Upper lobe of right lung (tissue), 1 donor: ENCODE measurements at regions not wholly inside any gene's neighbourhood (a gene's known extent, or its start where the extent isn't known, plus 50 kb on each side); places are given as distances from the start of the nearest gene placed in this dataset.

ENCODE experiments used
- ATAC-seq: fragments of 200-7000 bp; cut with Tn5 transposase; one replicate; pipeline ENCODE4 v1.9.1; 2020; ENCODE audit warnings: mild to moderate bottlenecking, moderate library complexity
- DNase-seq: peaks from one replicate; pipeline ENCODE4 v3.0.0-alpha.2; 2020
- H3K27ac ChIP-seq: fragments of 200-600 bp; one replicate; pipeline ENCODE4 v1.8.0; 2022
- H3K27me3 ChIP-seq: fragments of 200-600 bp; one replicate; pipeline ENCODE4 v1.8.0; 2022; ENCODE audit warnings: mild to moderate bottlenecking
- H3K36me3 ChIP-seq: fragments of 200-600 bp; one replicate; pipeline ENCODE4 v1.8.0; 2022
- H3K4me1 ChIP-seq: fragments of 200-600 bp; one replicate; pipeline ENCODE4 v1.8.0; 2022
- H3K4me3 ChIP-seq: fragments of 200-600 bp; one replicate; pipeline ENCODE4 v1.8.0; 2022; ENCODE audit warnings: mild to moderate bottlenecking
- H3K9me3 ChIP-seq: fragments of 200-600 bp; one replicate; pipeline ENCODE4 v1.8.0; 2022
- intact Hi-C: fragments of 100-400 bp; cut with DNase I; formaldehyde crosslinking; loops from one replicate; pipeline ENCODE4 v1.11.0; 2022
- TF ChIP-seq, protein P1 (sequence below): fragments of 200-600 bp; IDR thresholded peaks from one replicate; pipeline ENCODE4 v1.8.0; 2022; ENCODE audit warnings: antibody characterized with exemption
- donor health status: DM: no; HTN: yes; CAD: no; lungs with severe emphysema.

DNA sequence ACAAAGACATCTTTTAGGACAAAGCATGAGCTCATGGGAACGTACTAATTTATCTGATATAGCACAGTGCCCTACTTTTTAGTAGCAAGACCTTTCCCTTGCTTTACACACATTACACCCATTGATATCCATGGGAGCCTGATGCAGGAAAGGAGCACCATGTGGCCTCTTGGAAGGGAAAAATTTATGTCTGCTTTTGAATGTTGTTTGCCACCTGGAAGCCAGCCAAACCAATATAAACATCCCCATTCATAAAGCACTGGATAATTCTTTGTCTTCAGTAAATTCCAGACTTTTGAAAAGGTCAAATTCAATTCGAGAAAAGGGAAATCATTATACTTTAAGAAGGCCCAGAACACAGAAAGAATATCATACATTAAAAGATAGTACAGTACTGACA is 152.3 kb upstream of the BEND6 start:
- H3K4me3 ChIP-seq: no peak overlapping the region
- no peaks in the 10 kb centered on the region for H3K27me3 ChIP-seq
- H3K36me3 ChIP-seq: no peaks in the 10 kb centered on the region
- ATAC-seq (no peak), DNase-seq (no peak)
- intact Hi-C loops: no loop called here
- H3K27ac ChIP-seq: no peak overlapping the region
- no peaks in the 10 kb centered on the region for H3K4me1 ChIP-seq
- TF ChIP-seq, protein P1, sequence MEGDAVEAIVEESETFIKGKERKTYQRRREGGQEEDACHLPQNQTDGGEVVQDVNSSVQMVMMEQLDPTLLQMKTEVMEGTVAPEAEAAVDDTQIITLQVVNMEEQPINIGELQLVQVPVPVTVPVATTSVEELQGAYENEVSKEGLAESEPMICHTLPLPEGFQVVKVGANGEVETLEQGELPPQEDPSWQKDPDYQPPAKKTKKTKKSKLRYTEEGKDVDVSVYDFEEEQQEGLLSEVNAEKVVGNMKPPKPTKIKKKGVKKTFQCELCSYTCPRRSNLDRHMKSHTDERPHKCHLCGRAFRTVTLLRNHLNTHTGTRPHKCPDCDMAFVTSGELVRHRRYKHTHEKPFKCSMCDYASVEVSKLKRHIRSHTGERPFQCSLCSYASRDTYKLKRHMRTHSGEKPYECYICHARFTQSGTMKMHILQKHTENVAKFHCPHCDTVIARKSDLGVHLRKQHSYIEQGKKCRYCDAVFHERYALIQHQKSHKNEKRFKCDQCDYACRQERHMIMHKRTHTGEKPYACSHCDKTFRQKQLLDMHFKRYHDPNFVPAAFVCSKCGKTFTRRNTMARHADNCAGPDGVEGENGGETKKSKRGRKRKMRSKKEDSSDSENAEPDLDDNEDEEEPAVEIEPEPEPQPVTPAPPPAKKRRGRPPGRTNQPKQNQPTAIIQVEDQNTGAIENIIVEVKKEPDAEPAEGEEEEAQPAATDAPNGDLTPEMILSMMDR: no peak
- H3K9me3 ChIP-seq: no peaks in the 10 kb centered on the region

DNA sequence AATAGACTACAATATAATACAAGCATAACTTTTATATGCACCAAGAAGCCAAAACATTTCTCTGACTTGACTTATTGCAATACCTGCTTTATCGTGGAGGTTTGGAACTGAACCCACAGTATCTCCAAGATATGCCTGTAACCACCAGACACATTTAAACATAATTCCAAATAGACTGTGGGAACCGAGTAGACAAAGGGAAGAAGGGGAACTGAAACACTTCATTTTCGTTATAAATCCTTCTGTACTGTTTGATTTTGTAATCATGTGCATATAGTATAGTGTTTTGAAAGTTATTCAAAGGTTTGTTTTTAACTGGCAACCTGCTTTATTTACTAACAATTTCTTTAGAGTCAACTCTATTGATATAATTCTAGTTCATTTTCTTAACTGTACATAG is 154.9 kb upstream of the BEND6 start:
- TF ChIP-seq, protein P1: no peak
- no peak overlapping the region for H3K4me3 ChIP-seq
- H3K4me1 ChIP-seq: no peaks in the 10 kb centered on the region
- no peaks in the 10 kb centered on the region for H3K36me3 ChIP-seq
- intact Hi-C loops: no loop called here
- H3K27me3 ChIP-seq: no peaks in the 10 kb centered on the region
- H3K9me3 ChIP-seq: no peaks in the 10 kb centered on the region
- H3K27ac ChIP-seq: no peak overlapping the region
- DNase-seq (no peak), ATAC-seq (peak; percentile 31)

DNA sequence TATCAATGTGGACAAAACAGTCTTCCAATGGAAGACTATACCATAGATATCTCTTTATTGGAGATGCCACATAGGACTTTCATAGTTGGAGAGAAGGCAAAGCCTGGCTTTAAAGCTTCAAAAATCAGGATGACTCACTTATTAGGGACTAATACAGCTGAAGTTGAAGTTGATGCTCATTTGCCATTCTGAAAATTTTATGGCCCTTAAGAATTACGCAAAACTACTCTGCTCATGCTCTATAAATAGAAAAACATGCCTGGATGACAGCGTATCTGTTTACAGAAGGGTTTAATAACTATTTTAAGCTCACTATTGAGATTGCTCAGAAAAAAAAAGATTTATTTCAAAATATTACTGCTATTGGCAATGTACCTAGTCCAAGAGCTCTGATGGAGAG is 155.5 kb upstream of the DST start:
- Histone ChIP-seq H3K4me1 (no peaks in the 10 kb centered on the region), H3K36me3 (no peaks in the 10 kb centered on the region), H3K27me3 (no peaks in the 10 kb centered on the region), H3K9me3 (no peaks in the 10 kb centered on the region), H3K27ac (no peak overlapping the region), H3K4me3 (no peak overlapping the region)
- TF ChIP-seq, protein P1: no peak
- no peak for ATAC-seq
- DNase-seq: no peak
- intact Hi-C loops: no loop called here

DNA sequence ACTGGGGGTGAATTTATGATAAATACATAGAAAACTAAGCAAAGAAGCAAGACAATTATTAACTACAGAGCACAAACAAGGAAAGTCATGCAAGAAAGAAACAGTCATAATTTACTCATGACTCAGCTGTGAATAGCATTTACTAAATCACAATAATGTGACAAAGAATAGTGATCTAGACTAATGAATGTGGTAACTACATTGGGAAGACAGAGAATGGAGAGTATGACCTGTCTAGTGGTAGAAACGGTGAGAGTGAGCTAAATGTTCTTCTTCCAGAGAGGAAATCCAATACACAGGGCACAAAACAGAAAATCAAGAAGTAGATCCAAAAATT is 153.5 kb upstream of the DST start:
- DNase-seq: no peak
- H3K36me3 ChIP-seq: no peaks in the 10 kb centered on the region
- H3K4me3 ChIP-seq: no peak overlapping the region
- intact Hi-C loops: no loop called here
- ATAC-seq: no peak
- TF ChIP-seq, protein P1: no peak
- no peaks in the 10 kb centered on the region for H3K4me1 ChIP-seq
- no peaks in the 10 kb centered on the region for H3K9me3 ChIP-seq
- no peaks in the 10 kb centered on the region for H3K27me3 ChIP-seq
- no peak overlapping the region for H3K27ac ChIP-seq

DNA sequence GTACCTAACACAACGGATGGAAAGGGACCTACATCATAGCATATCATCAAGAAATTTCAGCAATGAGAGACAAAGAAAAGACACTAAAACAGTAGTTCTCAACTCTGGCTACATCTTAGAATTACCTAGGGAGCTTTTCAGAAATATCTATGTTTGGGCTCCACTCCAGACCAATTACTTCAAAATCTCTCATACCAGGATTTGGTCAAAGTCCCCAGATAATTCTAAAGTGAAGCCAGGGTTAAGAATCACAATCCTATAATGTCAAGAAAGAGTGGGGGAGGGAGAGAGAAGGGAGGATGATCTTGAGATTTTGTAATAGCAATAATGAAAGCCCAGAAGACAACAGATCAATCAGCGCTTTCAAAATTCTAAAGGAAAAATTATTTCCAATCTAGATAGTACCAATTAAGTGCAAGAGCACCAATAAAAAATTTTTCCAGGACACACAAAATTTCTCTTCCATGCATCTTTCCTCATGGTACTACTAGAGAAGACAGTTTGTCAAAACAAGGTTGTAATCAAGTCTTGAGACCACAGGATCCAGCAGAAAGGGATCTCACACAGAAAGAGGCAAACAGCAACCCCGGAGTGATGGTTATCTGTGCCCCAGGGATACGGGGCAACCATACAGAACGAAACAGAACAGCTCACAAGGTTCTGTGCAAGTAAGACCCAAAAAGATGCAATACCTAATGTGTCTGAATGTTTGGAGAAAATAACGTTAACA is 152.9 kb upstream of the DST start:
- Histone ChIP-seq H3K27me3 (no peaks in the 10 kb centered on the region), H3K9me3 (no peaks in the 10 kb centered on the region), H3K36me3 (no peaks in the 10 kb centered on the region), H3K4me1 (peaks cover 4% of the 10 kb centered on the region), H3K4me3 (no peak overlapping the region), H3K27ac (no peak overlapping the region)
- ATAC-seq: no peak
- TF ChIP-seq, protein P1: no peak
- no peak for DNase-seq
- intact Hi-C loops: no loop called here

DNA sequence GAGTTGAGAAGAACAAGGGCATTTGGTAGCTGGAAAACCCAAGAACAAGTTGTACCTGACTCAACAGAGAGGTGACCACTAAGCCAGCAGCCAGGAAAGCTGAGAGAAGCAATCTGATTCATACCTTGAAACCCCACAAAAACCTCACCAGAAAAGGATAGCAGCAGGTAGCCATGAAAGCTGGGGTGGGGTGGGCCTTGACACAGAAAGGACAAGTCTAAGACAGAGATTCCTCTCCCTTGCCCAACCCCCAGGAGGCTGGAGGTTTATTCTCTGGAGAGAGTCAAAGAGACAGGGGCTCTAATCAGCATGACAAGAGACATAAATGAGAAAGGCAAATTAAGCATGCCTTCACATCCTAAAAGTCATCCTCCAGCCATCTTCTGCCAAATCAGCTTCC is 151.7 kb upstream of the DST start:
- no peak overlapping the region for H3K4me3 ChIP-seq
- no peaks in the 10 kb centered on the region for H3K27me3 ChIP-seq
- H3K36me3 ChIP-seq: no peaks in the 10 kb centered on the region
- H3K4me1 ChIP-seq: peaks cover 5% of the 10 kb centered on the region
- ATAC-seq: no peak
- no peaks in the 10 kb centered on the region for H3K9me3 ChIP-seq
- H3K27ac ChIP-seq: no peak overlapping the region
- no peak for DNase-seq
- TF ChIP-seq, protein P1: no peak
- intact Hi-C loops: no loop called here
